PC-9 (cell line): ENCODE measurements at regions not wholly inside any gene's neighbourhood (a gene's known extent, or its start where the extent isn't known, plus 50 kb on each side); places are given as distances from the start of the nearest gene placed in this dataset.

Source experiments
- CTCF ChIP-seq: fragments of 200-600 bp; sonication (generic); conservative IDR thresholded peaks from 2 replicates; pipeline ENCODE4 v1.6.1; 2017; ENCODE audit warnings: mixed run types, antibody characterized with exemption, mild to moderate bottlenecking, moderate library complexity
- EZH2 ChIP-seq: fragments of 200-600 bp; sonication (generic); IDR thresholded peaks from 2 replicates; pipeline ENCODE4 v1.8.0; 2017; ENCODE audit warnings: antibody characterized with exemption, low read depth

GRCh38 chr18:56299740-56300139 lies 338.7 kb downstream of the TXNL1 start:
- TF ChIP-seq CTCF (no peak), EZH2 (no peak)
